Dermis blood vessel endothelial cell (primary cell): ENCODE measurements at regions not wholly inside any gene's neighbourhood (a gene's known extent, or its start where the extent isn't known, plus 50 kb on each side); places are given as distances from the start of the nearest gene placed in this dataset.

Source experiments
- DNase-seq: peaks from one replicate; pipeline ENCODE4 v3.0.0; 2010

- DNase-seq = no peak
Observed at GRCh38 chr1:170273291-170274130, 127.8 kb downstream of the NTMT2 start.

- no peak for DNase-seq
Observed at GRCh38 chr1:170274131-170274501, 128.4 kb downstream of the NTMT2 start.

GRCh38 chr1:170277985-170278384 lies 132.2 kb downstream of the NTMT2 start:
- DNase-seq = no peak

GRCh38 chr1:170284016-170284415 lies 138.3 kb downstream of the NTMT2 start:
- no peak for DNase-seq

- DNase-seq = no peak
Observed at GRCh38 chr1:170284512-170284911, 138.8 kb downstream of the NTMT2 start.

- no peak for DNase-seq
Observed at GRCh38 chr1:170284951-170285350, 139.2 kb downstream of the NTMT2 start.

- DNase-seq = no peak
Observed at GRCh38 chr1:170288155-170288554, 142.4 kb downstream of the NTMT2 start.

- DNase-seq = no peak
Observed at GRCh38 chr1:170290276-170290675, 144.5 kb downstream of the NTMT2 start.

- DNase-seq = no peak
Observed at GRCh38 chr1:170290991-170291390, 145.2 kb downstream of the NTMT2 start.

- DNase-seq = no peak
Observed at GRCh38 chr1:170291516-170291915, 145.8 kb downstream of the NTMT2 start.

- DNase-seq = no peak
Observed at GRCh38 chr1:170296211-170296610, 150.5 kb downstream of the NTMT2 start.

- no peak for DNase-seq
Observed at GRCh38 chr1:170296642-170297041, 150.9 kb downstream of the NTMT2 start.

- no peak for DNase-seq
Observed at GRCh38 chr1:170301596-170301995, 155.8 kb downstream of the NTMT2 start.

GRCh38 chr1:170303034-170303433 lies 157.3 kb downstream of the NTMT2 start:
- DNase-seq = no peak

GRCh38 chr1:170305777-170306512 lies 160.2 kb downstream of the NTMT2 start:
- no peak for DNase-seq

GRCh38 chr1:170306513-170306910 lies 160.8 kb downstream of the NTMT2 start:
- no peak for DNase-seq

- no peak for DNase-seq
Observed at GRCh38 chr1:170306948-170307347, 161.2 kb downstream of the NTMT2 start.

GRCh38 chr1:170307426-170307825 lies 161.7 kb downstream of the NTMT2 start:
- no peak for DNase-seq

- DNase-seq = no peak
Observed at GRCh38 chr1:170309389-170310013, 163.7 kb downstream of the NTMT2 start.

GRCh38 chr1:170310014-170310405 lies 164.3 kb downstream of the NTMT2 start:
- no peak for DNase-seq

GRCh38 chr1:170310951-170311350 lies 165.2 kb downstream of the NTMT2 start:
- no peak for DNase-seq

- DNase-seq = no peak
Observed at GRCh38 chr1:170313306-170313705, 167.5 kb downstream of the NTMT2 start.

GRCh38 chr1:170316270-170316669 lies 170.5 kb downstream of the NTMT2 start:
- no peak for DNase-seq

- DNase-seq = no peak
Observed at GRCh38 chr1:170318141-170318540, 172.4 kb downstream of the NTMT2 start.
